ENCODE measurements at regions not wholly inside any gene's neighbourhood (a gene's known extent, or its start where the extent isn't known, plus 50 kb on each side); places are given as distances from the start of the nearest gene placed in this dataset.

DNA sequence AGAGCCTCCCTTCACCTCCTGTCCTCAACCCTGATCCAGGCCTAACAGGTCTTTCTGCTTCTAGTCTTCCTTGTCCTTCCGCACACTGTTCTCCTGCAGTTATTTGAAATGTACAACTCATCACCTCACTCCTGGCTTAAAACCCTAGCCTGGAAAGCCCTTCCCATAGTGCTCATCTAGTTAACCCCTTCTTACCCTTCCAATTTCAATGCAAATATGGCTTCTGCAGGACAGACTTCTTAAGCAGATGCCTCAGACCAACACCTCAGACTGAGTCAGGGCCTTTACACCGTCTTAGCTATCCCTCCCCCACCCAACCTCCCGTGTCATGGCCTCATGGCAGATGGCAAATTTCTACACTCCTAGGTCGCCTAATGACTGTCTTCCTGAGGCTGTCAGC lies 130.4 kb downstream of the BCOR start:
- ChIA-PET POLR2A (no interaction called here), CTCF (no interaction called here)
- H3K4me1 Mint-ChIP-seq (ENCODE audit: low read depth), result peaks cover 13% of the 10 kb centered on the region
- H3K36me3 Mint-ChIP-seq (ENCODE audit: low read depth), result peaks cover 2% of the 10 kb centered on the region
- no peak overlapping the region for H3K27ac Mint-ChIP-seq
- peaks cover 5% of the 10 kb centered on the region for H3K9me3 Mint-ChIP-seq
- ATAC-seq (peak; percentile 47), DNase-seq (no peak)
- intact Hi-C loops (cut with micrococcal nuclease), result no loop called here
- H3K4me3 Mint-ChIP-seq, result no peak overlapping the region
- H3K27me3 Mint-ChIP-seq, result no peaks in the 10 kb centered on the region
- TF ChIP-seq, protein P1, sequence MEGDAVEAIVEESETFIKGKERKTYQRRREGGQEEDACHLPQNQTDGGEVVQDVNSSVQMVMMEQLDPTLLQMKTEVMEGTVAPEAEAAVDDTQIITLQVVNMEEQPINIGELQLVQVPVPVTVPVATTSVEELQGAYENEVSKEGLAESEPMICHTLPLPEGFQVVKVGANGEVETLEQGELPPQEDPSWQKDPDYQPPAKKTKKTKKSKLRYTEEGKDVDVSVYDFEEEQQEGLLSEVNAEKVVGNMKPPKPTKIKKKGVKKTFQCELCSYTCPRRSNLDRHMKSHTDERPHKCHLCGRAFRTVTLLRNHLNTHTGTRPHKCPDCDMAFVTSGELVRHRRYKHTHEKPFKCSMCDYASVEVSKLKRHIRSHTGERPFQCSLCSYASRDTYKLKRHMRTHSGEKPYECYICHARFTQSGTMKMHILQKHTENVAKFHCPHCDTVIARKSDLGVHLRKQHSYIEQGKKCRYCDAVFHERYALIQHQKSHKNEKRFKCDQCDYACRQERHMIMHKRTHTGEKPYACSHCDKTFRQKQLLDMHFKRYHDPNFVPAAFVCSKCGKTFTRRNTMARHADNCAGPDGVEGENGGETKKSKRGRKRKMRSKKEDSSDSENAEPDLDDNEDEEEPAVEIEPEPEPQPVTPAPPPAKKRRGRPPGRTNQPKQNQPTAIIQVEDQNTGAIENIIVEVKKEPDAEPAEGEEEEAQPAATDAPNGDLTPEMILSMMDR (IDR thresholded peaks at IDR 0.05), result no peak

DNA sequence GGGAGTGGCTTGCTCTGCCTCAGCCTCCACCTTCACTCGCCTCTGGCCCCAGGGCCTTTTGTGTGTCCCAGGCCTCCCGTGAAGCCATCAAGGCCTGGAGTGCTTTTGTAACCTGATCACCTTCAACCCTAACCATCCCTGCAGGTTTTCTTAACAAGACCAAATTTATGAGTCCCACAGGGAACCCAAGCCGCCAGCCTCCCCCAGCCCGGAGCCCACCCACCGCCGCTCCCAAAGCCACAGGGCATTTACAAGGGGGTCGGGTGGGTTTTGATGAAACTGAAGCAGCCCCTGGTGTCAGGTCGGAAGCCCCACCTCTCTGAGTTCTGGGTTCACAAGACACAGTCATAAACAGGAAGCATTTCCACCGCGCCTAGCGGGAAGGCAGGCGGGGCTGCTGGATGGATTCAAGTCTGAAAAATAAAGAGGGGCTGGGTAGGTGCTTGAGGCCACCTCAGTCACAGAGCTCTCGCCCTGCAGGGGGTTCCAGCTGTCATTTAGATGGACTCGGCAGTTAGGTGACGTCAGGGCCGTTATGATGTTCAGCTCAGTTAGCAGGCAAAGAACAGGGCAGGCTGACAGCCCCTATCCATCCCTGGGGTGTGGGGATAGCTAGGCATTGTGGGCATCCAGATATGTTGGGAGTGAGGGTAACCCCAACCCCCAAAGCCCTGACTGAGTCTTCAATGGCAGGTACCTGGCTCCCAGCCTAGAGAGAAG lies 128.5 kb downstream of the BCOR start:
- Mint-ChIP-seq H3K4me3 (peak overlapping the region; percentile 10), H3K36me3 (ENCODE audit: low read depth) (peaks cover 2% of the 10 kb centered on the region), H3K4me1 (ENCODE audit: low read depth) (peaks cover 13% of the 10 kb centered on the region), H3K27ac (peak overlapping the region; percentile 55), H3K9me3 (peaks cover 5% of the 10 kb centered on the region), H3K27me3 (no peaks in the 10 kb centered on the region)
- intact Hi-C loops (cut with micrococcal nuclease), result no loop called here
- DNase-seq (peak; percentile 33), ATAC-seq (peak; percentile 42)
- TF ChIP-seq, protein P1 (IDR thresholded peaks at IDR 0.05), result no peak
- CTCF ChIA-PET, result no interaction called here
- POLR2A ChIA-PET, result no interaction called here

DNA sequence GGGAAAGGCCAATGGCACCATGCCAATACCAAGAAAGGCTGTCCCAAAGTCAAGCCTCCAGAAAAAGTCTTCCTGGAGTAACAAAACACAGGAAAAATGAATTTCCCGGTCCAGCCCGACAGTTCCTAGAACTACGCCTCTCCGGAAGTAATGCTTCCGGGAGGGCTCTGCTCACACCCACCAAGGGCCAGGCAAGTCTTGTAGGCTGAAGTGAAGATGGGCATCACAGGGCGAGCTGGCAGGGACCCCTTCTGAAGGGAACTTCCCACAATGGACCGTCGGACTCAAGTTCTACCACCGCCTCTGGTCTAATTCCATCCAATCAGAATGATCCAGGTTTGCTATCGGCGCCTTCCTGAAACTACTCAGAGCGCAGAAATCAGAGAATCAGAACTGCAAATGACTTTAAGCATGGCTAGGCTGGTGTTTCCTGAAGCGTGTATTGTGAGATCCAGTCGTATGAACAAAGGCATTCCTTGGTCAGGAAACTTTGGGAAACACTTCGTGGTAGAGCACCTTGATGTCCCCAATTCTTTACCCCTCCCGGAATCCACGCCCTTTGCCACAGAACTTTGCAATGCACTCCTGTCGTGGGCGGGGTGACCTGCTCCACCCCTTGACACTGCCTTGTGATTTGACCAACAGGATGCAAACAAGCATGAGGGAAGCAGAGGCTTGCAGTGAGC lies 127.8 kb downstream of the BCOR start:
- Mint-ChIP-seq H3K36me3 (ENCODE audit: low read depth) (peaks cover 2% of the 10 kb centered on the region), H3K27ac (no peak overlapping the region), H3K9me3 (peaks cover 5% of the 10 kb centered on the region), H3K4me1 (ENCODE audit: low read depth) (peaks cover 13% of the 10 kb centered on the region), H3K27me3 (no peaks in the 10 kb centered on the region), H3K4me3 (no peak overlapping the region)
- DNase-seq (no peak), ATAC-seq (no peak)
- ChIA-PET POLR2A (no interaction called here), CTCF (no interaction called here)
- TF ChIP-seq, protein P1 (IDR thresholded peaks at IDR 0.05), result no peak
- intact Hi-C loops (cut with micrococcal nuclease), result no loop called here

DNA sequence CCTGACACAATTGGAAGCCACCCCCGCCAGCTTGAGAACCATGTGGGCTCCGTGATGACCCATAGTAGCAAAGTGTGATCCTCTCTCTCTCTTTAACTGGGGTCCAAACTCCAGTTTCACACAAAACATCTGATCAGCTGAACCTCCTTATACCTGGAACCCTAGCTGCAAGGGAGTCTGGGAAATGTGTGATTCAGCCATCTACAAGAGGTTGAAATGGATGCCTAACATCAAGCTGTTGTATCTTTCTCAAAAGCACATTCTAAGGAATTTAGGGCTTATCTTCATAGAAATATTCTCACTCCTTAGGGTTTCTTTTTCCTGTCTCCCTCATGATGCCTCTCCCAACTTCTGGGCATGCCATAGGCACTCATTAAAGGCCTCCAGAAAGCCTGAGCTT lies 126.0 kb downstream of the BCOR start:
- POLR2A ChIA-PET, result interaction anchor here (1.5 kb wide), 1 partner anchor 205 kb away, joined by 3 read pairs; no protein-coding TSS in a partner anchor
- intact Hi-C loops (cut with micrococcal nuclease), result no loop called here
- H3K27ac Mint-ChIP-seq, result no peak overlapping the region
- H3K4me3 Mint-ChIP-seq, result no peak overlapping the region
- H3K36me3 Mint-ChIP-seq (ENCODE audit: low read depth), result peaks cover 2% of the 10 kb centered on the region
- H3K27me3 Mint-ChIP-seq, result no peaks in the 10 kb centered on the region
- CTCF ChIA-PET, result interaction anchor here (1.5 kb wide), 1 partner anchor 13 kb away, joined by 3 read pairs; no protein-coding TSS in a partner anchor
- H3K9me3 Mint-ChIP-seq, result peaks cover 5% of the 10 kb centered on the region
- H3K4me1 Mint-ChIP-seq (ENCODE audit: low read depth), result peaks cover 13% of the 10 kb centered on the region
- DNase-seq (no peak), ATAC-seq (no peak)
- TF ChIP-seq, protein P1 (IDR thresholded peaks at IDR 0.05), result no peak

DNA sequence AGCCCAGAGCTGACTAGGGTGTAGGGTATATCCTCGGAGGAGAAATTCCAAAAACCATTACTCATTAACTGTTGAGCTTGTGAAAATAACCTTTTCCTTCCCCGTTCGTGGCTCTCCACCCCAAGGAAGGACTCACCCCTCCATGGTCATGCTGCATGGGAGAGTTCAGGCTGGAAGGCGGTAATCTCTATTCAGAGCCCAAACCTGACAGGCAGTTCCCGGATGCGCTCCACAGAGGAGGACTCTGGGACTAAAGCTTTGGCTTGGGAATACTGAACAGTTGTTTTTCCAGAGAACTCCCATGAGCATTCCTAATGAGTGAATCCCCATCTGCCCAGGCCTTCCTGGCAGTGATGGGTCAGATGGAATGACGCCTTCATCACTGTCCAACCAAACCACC lies 125.4 kb downstream of the BCOR start:
- Mint-ChIP-seq H3K9me3 (peaks cover 5% of the 10 kb centered on the region), H3K4me3 (no peak overlapping the region), H3K27me3 (no peaks in the 10 kb centered on the region), H3K27ac (no peak overlapping the region), H3K36me3 (ENCODE audit: low read depth) (peaks cover 2% of the 10 kb centered on the region), H3K4me1 (ENCODE audit: low read depth) (peaks cover 12% of the 10 kb centered on the region)
- TF ChIP-seq, protein P1 (IDR thresholded peaks at IDR 0.05), result no peak
- ATAC-seq, result no peak
- DNase-seq, result no peak
- POLR2A ChIA-PET, result interaction anchor here (1.5 kb wide), 1 partner anchor 204 kb away, joined by 3 read pairs; no protein-coding TSS in a partner anchor
- CTCF ChIA-PET, result interaction anchor here (1.5 kb wide), 1 partner anchor 12 kb away, joined by 3 read pairs; no protein-coding TSS in a partner anchor
- intact Hi-C loops (cut with micrococcal nuclease), result no loop called here
